H9 (cell line): ENCODE measurements at regions not wholly inside any gene's neighbourhood (a gene's known extent, or its start where the extent isn't known, plus 50 kb on each side); places are given as distances from the start of the nearest gene placed in this dataset.

ENCODE experiments used
- DNase-seq: peaks from one replicate; pipeline ENCODE4 v3.0.0-alpha.2; 2017
- H2AFZ ChIP-seq: one replicate; pipeline ENCODE4 v1.6.1; 2013; ENCODE audit warnings: mild to moderate bottlenecking, low read length, control low read depth, moderate library complexity
- H2AK5ac ChIP-seq: 2 replicates; pipeline ENCODE4 v1.6.1; 2013; ENCODE audit warnings: low read length, control low read depth, mixed read lengths; ENCODE audit not compliant: insufficient read length
- H2BK120ac ChIP-seq: one replicate; pipeline ENCODE4 v1.6.1; 2013; ENCODE audit warnings: low read depth, mild to moderate bottlenecking, low read length, control low read depth, inconsistent platforms; ENCODE audit not compliant: poor library complexity, severe bottlenecking
- H2BK12ac ChIP-seq: 2 replicates; pipeline ENCODE4 v1.6.1; 2013; ENCODE audit warnings: low read length, control low read depth, mixed read lengths, low read depth; ENCODE audit not compliant: insufficient read length
- H2BK15ac ChIP-seq: 2 replicates; pipeline ENCODE4 v1.6.1; 2013; ENCODE audit warnings: low read depth, low read length, control low read depth
- H2BK20ac ChIP-seq: one replicate; pipeline ENCODE4 v1.6.1; 2013; ENCODE audit warnings: low read depth, mild to moderate bottlenecking, low read length, control low read depth, inconsistent platforms; ENCODE audit not compliant: poor library complexity, severe bottlenecking
- H2BK5ac ChIP-seq: 2 replicates; pipeline ENCODE4 v1.6.1; 2013; ENCODE audit warnings: low read length, control low read depth, mixed read lengths; ENCODE audit not compliant: insufficient read length
- H3K14ac ChIP-seq: 2 replicates; pipeline ENCODE4 v1.6.1; 2013; ENCODE audit warnings: low read length, control low read depth; ENCODE audit not compliant: insufficient read depth
- H3K18ac ChIP-seq: 2 replicates; pipeline ENCODE4 v1.6.1; 2013; ENCODE audit warnings: low read depth, mild to moderate bottlenecking, mixed read lengths, low read length, control low read depth; ENCODE audit not compliant: insufficient read length
- H3K23ac ChIP-seq: 2 replicates; pipeline ENCODE4 v1.6.1; 2013; ENCODE audit warnings: low read length, control low read depth, mixed read lengths, low read depth; ENCODE audit not compliant: insufficient read length
- H3K23me2 ChIP-seq: 2 replicates; pipeline ENCODE4 v1.6.1; 2013; ENCODE audit warnings: low read depth, mild to moderate bottlenecking, mixed read lengths, low read length, control low read depth; ENCODE audit not compliant: insufficient read length, poor library complexity, severe bottlenecking
- H3K27ac ChIP-seq: 2 replicates; pipeline ENCODE4 v1.5.1; 2013; ENCODE audit warnings: low read length, control low read depth, mixed read lengths, low read depth; ENCODE audit not compliant: insufficient read length
- H3K27me3 ChIP-seq: 2 replicates; pipeline ENCODE4 v1.6.1; 2013; ENCODE audit warnings: low read length, control low read depth, inconsistent platforms; ENCODE audit not compliant: insufficient read depth
- H3K4ac ChIP-seq: 2 replicates; pipeline ENCODE4 v1.6.1; 2013; ENCODE audit warnings: low read depth, mild to moderate bottlenecking, control low read depth, inconsistent platforms, low read length, moderate library complexity
- H3K4me1 ChIP-seq: 2 replicates; pipeline ENCODE4 v1.6.1; 2013; ENCODE audit warnings: low read length, control low read depth, inconsistent platforms; ENCODE audit not compliant: insufficient read depth
- H3K4me2 ChIP-seq: 2 replicates; pipeline ENCODE4 v1.6.1; 2013; ENCODE audit warnings: low read length, control low read depth, mixed read lengths; ENCODE audit not compliant: insufficient read length, insufficient read depth
- H3K56ac ChIP-seq: 2 replicates; pipeline ENCODE4 v1.6.1; 2013; ENCODE audit warnings: low read depth, mild to moderate bottlenecking, mixed read lengths, low read length, control low read depth; ENCODE audit not compliant: insufficient read length
- H3K79me1 ChIP-seq: 2 replicates; pipeline ENCODE4 v1.6.1; 2013; ENCODE audit warnings: low read depth, mild to moderate bottlenecking, moderate library complexity, low read length, control low read depth, inconsistent platforms; ENCODE audit not compliant: insufficient read depth, poor library complexity, severe bottlenecking
- H3K79me2 ChIP-seq: 2 replicates; pipeline ENCODE4 v1.6.1; 2013; ENCODE audit warnings: low read length, control low read depth, inconsistent platforms; ENCODE audit not compliant: insufficient read depth
- H3K9ac ChIP-seq: 2 replicates; pipeline ENCODE4 v1.6.1; 2013; ENCODE audit warnings: low read length, control low read depth, mixed read lengths; ENCODE audit not compliant: insufficient read length; ENCODE audit errors: extremely low read depth
- H3K9me3 ChIP-seq: one replicate; pipeline ENCODE4 v1.6.1; 2013; ENCODE audit warnings: low read depth, low read length, inconsistent platforms; ENCODE audit not compliant: control insufficient read depth
- H3T11ph ChIP-seq: one replicate; pipeline ENCODE4 v1.6.1; 2013; ENCODE audit warnings: mild to moderate bottlenecking, low read length, control low read depth, inconsistent platforms
- H4K20me1 ChIP-seq: one replicate; pipeline ENCODE4 v1.6.1; 2013; ENCODE audit not compliant: control insufficient read depth, insufficient read length, insufficient read depth
- H4K5ac ChIP-seq: 2 replicates; pipeline ENCODE4 v1.6.1; 2013; ENCODE audit warnings: low read depth, mild to moderate bottlenecking, mixed read lengths, low read length, control low read depth; ENCODE audit not compliant: insufficient read length
- H4K8ac ChIP-seq: replicated peaks from 2 replicates; pipeline ENCODE4 v1.6.1; 2013; ENCODE audit warnings: low read length, control low read depth, mixed read lengths, low read depth; ENCODE audit not compliant: insufficient read length
- H4K91ac ChIP-seq: 2 replicates; pipeline ENCODE4 v1.6.1; 2013; ENCODE audit warnings: low read depth, mild to moderate bottlenecking, moderate library complexity, mixed read lengths, low read length, control low read depth; ENCODE audit not compliant: insufficient read length
- H3K27ac Mint-ChIP-seq, 3 experiments: 2 replicates in 2 of 3; 3 replicates in 1 of 3; pipeline ENCODE4 v1.8.0; 2020 to 2021; ENCODE audit warnings: mixed read lengths in 3 of 3, mild to moderate bottlenecking in 1 of 3, moderate library complexity in 1 of 3
- H3K27me3 Mint-ChIP-seq: 2 replicates; pipeline ENCODE4 v1.8.0; 2021; ENCODE audit warnings: low read depth, mild to moderate bottlenecking, moderate library complexity, mixed read lengths
- H3K36me3 Mint-ChIP-seq, 3 experiments: 2 replicates in 2 of 3; 3 replicates in 1 of 3; pipeline ENCODE4 v1.8.0; 2020 to 2021; ENCODE audit warnings: low read depth in 3 of 3, mixed read lengths in 3 of 3; ENCODE audit not compliant: insufficient read depth in 1 of 3
- H3K4me1 Mint-ChIP-seq, 2 experiments: 2 replicates each; pipeline ENCODE4 v1.8.0; 2020; ENCODE audit warnings: mixed read lengths in 2 of 2
- H3K4me3 Mint-ChIP-seq, 2 experiments: 2 replicates in 1 of 2; 3 replicates in 1 of 2; pipeline ENCODE4 v1.8.0; 2020 to 2021; ENCODE audit warnings: mild to moderate bottlenecking in 2 of 2, mixed read lengths in 2 of 2, moderate library complexity in 1 of 2
- H3K9me3 Mint-ChIP-seq, 2 experiments: 2 replicates in 1 of 2; 3 replicates in 1 of 2; pipeline ENCODE4 v1.8.0; 2020; ENCODE audit warnings: mild to moderate bottlenecking in 2 of 2, mixed read lengths in 2 of 2, moderate library complexity in 1 of 2
- WGBS: extraction: QIAGEN DNeasy Blood & Tissue Kit; methylation state at CpG from one replicate; pipeline ENCODE4 v1.1.7; 2013; ENCODE audit warnings: missing lambda C conversion rate, low lambda C conversion rate, mixed read lengths; ENCODE audit not compliant: insufficient read length; ENCODE audit errors: extremely low coverage; 5-methylcytosine and 5-hydroxymethylcytosine counted together
- TF ChIP-seq, protein P1 (sequence below): fragments of 200-600 bp; sonication (generic); conservative IDR thresholded peaks from 3 replicates; pipeline ENCODE4 v1.8.0; 2021; ENCODE audit warnings: antibody characterized with exemption, mild to moderate bottlenecking

DNA sequence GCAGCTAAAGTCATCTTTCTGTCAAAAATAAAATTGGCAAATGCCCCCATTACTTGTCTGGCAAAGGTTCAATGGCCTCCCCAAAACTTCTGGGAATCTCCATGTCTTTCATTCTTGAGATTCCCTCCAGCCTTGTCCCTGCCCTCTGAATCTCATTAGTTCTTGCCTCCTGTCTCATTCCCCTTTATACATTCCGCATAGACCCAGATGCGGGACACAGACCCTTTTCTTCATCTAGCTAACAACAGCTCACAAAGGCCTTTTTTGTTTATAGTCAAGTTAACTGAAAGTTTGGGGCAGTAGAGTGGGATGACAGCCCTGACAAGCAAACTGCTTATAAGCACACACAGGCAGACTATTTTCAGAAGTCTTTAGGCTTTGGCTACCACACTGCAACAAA, 306.1 kb upstream of the FAM241A start:
- H4K20me1 ChIP-seq = no peaks in the 10 kb centered on the region
- TF ChIP-seq, protein P1, sequence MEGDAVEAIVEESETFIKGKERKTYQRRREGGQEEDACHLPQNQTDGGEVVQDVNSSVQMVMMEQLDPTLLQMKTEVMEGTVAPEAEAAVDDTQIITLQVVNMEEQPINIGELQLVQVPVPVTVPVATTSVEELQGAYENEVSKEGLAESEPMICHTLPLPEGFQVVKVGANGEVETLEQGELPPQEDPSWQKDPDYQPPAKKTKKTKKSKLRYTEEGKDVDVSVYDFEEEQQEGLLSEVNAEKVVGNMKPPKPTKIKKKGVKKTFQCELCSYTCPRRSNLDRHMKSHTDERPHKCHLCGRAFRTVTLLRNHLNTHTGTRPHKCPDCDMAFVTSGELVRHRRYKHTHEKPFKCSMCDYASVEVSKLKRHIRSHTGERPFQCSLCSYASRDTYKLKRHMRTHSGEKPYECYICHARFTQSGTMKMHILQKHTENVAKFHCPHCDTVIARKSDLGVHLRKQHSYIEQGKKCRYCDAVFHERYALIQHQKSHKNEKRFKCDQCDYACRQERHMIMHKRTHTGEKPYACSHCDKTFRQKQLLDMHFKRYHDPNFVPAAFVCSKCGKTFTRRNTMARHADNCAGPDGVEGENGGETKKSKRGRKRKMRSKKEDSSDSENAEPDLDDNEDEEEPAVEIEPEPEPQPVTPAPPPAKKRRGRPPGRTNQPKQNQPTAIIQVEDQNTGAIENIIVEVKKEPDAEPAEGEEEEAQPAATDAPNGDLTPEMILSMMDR = no peak
- no peak for DNase-seq
- no peak overlapping the region for H2BK20ac ChIP-seq
- peaks cover 0 to 2% (median 0%) of the 10 kb centered on the region in 3 experiments; a peak in 3 of 7 replicates for H3K36me3 Mint-ChIP-seq
- H3K4ac ChIP-seq = no peak overlapping the region
- H2BK5ac ChIP-seq = no peak overlapping the region
- H3K4me3 Mint-ChIP-seq = no peak overlapping the region
- H3K27me3 Mint-ChIP-seq = no peaks in the 10 kb centered on the region; the same call in 1 of the 2 replicates
- no peak overlapping the region for H2BK12ac ChIP-seq
- no peak overlapping the region for H3T11ph ChIP-seq
- no peak overlapping the region for H2BK15ac ChIP-seq
- H3K79me1 ChIP-seq = no peaks in the 10 kb centered on the region
- peaks cover 1 to 2% of the 10 kb centered on the region in 2 experiments; a peak in 3 of 5 replicates for H3K9me3 Mint-ChIP-seq
- H3K18ac ChIP-seq = no peak overlapping the region
- H3K9me3 ChIP-seq = no peaks in the 10 kb centered on the region
- H2BK120ac ChIP-seq = no peak overlapping the region
- H3K27ac Mint-ChIP-seq = no peak overlapping the region
- no peak overlapping the region for H3K27ac ChIP-seq
- no peak overlapping the region for H3K9ac ChIP-seq
- no peak overlapping the region for H3K56ac ChIP-seq
- no peak overlapping the region for H2AFZ ChIP-seq
- no peaks in the 10 kb centered on the region for H3K27me3 ChIP-seq
- H3K79me2 ChIP-seq = no peaks in the 10 kb centered on the region
- no peak overlapping the region for H4K91ac ChIP-seq
- no peak overlapping the region for H3K4me2 ChIP-seq
- no peaks in the 10 kb centered on the region for H3K23me2 ChIP-seq
- H3K14ac ChIP-seq = no peak overlapping the region
- no peak overlapping the region for H4K5ac ChIP-seq
- WGBS = no CpG with 5 or more reads among the region's 2 CpGs
- no peaks in the 10 kb centered on the region for H3K4me1 ChIP-seq
- H3K23ac ChIP-seq = no peak overlapping the region
- H2AK5ac ChIP-seq = no peak overlapping the region
- no peak overlapping the region for H4K8ac ChIP-seq
- peaks cover 9 to 13% of the 10 kb centered on the region in 2 experiments for H3K4me1 Mint-ChIP-seq
